ENCODE measurements at regions not wholly inside any gene's neighbourhood (a gene's known extent, or its start where the extent isn't known, plus 50 kb on each side); places are given as distances from the start of the nearest gene placed in this dataset.
"Not testable (repeated sequence)": the region's sequence is repeated elsewhere in the genome, so short reads cannot be mapped to it uniquely, and the experiment has no call there.

DNA sequence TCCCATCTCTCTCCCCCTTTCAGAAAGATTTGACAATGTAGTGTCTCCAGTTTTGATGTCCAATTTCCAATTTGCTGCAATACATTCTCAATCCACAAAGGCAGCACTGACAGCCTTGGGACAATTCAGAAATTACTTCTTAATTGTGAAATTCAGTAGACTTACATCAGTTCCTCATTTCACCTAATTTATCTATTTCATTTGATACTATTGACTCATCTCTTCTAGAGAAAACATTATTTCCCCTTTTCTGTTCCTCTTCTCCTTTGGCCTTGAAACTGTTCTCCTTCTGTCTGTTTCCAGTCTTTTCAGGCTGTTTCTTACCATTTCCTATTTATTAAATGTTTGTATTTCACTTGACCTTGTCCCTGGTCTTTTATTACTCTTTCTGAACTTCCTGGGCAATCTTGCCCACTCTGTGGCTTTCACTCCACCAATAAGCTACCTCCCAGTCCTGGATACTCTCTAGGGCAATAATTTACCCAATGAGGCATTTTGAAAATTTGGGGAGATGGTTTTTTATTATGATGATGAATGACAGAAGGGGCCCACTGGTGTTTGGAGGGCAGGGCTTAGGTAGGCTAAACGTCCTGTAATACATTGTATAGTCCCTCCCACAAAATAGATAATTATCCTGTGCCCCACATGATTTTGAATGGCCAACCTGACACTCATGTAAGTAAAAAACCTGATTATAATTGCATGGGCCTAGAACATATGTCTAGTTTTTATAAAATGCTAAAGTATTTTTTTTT lies 498.0 kb upstream of the BOD1L1 start:
- DNase-seq: no peak

DNA sequence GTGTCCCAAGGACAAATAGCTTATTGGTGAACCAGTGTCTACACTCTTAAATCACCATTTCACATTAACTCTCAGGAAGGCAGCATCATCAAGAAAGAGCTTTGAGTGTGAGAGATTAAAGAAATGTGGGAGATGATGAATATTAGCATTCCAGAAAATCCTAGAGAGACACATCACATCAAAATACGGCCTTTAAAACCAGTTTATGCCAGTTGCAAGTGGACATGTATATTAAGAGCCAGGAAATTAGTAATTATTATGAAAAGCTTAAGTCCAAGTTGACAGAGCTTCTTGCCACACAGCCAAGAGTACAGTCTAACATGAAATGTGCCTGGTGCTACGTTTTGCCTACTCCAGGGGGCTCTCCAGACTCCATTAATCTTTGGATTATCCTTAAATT lies 503.0 kb upstream of the BOD1L1 start:
- no peak for DNase-seq

DNA sequence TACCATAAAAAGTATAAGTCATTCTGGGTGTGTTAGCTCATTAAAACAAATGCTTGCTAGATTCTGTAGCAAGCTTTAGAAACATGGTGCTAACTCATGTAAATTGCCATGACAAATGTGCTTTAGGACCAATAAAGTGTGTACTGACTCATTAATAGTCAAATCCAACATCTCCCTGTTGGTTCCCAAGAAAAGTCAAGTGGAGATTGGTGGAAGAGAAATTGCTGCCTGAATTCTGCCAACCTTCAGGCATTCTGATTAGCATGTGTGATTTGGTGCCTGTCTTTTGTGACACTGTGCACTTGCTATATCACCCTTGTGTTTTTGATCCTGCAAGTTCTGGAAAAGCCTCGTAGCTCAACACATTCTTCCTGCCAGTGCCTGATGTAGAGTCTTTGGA lies 503.8 kb upstream of the BOD1L1 start:
- no peak for DNase-seq

GRCh38 chr4:14132301-14132700 lies 504.8 kb upstream of the BOD1L1 start:
- no peak for DNase-seq

DNA sequence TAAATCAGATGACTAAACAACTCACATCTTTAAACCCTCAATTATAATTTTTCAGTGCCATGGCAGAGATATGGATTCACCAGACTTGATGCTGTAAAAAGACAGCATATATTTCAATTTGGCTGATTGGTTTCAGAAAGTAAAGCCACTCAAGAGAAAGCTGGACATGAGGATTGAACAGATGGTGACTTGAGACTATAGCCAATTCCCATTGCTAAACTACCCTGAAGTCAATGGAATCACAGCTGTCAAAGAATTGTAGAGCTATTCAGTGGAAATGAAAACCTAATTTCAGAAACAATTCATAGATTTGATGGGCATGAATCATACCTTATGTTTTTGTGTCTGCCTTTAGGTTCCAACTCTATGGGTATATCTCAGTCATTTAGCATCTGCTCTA lies 510.6 kb upstream of the BOD1L1 start:
- no peak for DNase-seq

- DNase-seq: no peak
Measured at GRCh38 chr4:14143892-14144291, 516.4 kb upstream of the BOD1L1 start.

GRCh38 chr4:14149176-14150053 lies 521.9 kb upstream of the BOD1L1 start:
- no peak for DNase-seq

GRCh38 chr4:14151101-14151500 lies 523.6 kb upstream of the BOD1L1 start:
- DNase-seq: no peak

GRCh38 chr4:14152834-14153519 lies 525.5 kb upstream of the BOD1L1 start:
- DNase-seq: no peak

DNA sequence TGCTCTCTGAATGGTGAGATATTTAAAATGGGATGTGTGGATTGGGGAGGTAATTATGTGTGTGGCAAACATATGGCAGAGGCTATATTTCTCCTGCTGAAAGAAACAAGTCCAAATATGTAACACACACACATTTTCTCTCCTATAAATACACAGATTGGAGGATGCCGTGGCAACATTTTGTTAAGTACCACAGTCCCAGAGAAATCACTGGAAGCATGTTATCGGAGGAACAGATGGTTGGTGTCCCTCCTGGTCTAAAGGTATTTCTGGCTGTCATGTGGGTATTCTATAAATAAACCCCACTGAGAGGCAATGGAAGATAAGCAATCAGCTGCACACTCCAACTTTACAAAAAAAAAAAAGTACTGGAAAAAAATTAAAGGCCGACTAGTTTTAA lies 528.3 kb upstream of the BOD1L1 start:
- no peak for DNase-seq

GRCh38 chr4:14157262-14157661 lies 529.7 kb upstream of the BOD1L1 start:
- no peak for DNase-seq

DNA sequence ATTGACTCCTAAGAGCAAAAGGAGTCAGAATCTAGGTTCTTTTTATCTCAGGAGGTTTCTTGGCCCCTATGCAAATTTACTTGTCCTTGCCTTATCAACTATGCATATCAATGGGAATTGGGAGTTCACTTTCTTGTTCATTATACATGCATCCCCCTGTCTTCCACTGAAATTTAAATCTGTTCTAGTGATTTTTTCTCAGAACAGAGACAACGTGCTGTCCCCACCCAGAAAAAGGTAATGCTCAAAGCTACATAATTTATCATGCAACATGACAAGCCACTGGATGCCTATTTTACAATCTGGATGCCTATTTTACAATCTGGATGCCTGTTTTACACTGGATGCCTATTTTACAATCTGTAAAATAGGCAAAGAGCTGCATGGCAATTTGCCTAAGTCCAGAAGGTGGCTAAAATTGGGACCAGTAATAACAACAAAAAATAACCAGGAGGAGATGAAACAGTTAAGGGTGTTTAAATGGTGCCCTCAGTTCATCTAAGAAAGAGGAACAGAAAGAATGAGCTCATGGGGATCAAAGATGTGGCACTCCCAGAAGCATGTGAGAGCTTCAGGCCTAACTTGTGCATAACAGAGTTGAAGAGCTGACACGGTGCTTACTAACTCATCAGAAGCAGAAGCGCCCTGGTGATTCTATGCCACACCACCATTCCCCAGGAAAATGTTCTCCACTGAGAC lies 537.8 kb upstream of the BOD1L1 start:
- DNase-seq: no peak

DNA sequence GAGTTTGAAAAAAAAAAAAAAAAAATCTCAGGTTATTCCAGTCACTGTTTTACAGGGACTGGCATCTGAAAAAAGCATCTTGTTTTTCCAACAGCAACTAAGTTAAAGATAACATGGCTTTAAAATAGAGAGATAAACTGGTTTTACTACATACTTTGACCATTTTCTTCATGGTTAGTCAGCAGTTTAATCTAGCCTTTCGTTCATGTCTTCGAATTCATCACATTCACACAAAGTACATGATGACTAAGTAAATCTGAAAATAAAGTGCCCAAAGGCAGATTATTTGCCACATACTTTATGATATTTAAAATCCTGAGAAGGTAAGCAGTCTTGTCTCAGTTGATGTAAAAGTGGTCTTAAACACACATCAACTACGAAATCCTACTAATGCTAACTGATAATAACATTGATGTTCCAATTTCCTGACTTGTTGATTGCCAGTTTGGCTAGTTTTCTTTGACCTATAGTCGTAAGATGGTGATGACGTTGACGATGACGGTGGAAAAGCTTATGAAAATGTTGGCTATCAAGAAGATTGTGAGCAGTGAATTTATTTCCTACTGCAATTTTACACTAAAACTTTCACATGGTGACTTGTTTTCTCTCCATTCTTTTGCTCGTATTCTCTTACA lies 540.5 kb upstream of the BOD1L1 start:
- no peak for DNase-seq

GRCh38 chr4:14168919-14169318 lies 541.4 kb upstream of the BOD1L1 start:
- no peak for DNase-seq

GRCh38 chr4:14169460-14169859 lies 541.9 kb upstream of the BOD1L1 start:
- no peak for DNase-seq

- DNase-seq: not testable (repeated sequence)
Measured at GRCh38 chr4:14169940-14170339, 542.4 kb upstream of the BOD1L1 start.

DNA sequence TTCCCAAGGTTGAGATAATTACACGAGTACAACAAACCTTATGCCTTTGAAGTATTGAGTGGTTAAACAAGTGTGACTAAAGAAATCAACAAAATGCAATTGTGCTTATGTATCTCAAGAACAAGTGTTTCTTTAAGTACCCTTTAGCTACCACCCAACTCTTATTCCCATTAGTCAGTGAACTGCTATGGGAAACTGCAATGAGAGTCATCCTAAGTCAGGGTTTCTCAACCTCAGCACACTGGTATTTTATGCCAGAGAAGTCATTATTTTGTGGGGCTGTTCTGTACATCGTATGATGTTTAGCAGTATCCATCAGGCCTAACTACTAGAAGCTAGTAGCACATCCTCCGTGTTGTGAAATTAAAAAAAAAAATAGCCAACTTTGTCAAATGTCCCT lies 549.1 kb upstream of the BOD1L1 start:
- no peak for DNase-seq

- DNase-seq: no peak
Measured at GRCh38 chr4:14177987-14178386, 550.5 kb upstream of the BOD1L1 start.

GRCh38 chr4:14178421-14178820 lies 550.9 kb upstream of the BOD1L1 start:
- DNase-seq: no peak

- DNase-seq: no peak
Measured at GRCh38 chr4:14180166-14180565, 552.6 kb upstream of the BOD1L1 start.

- DNase-seq: no peak
Measured at GRCh38 chr4:14180983-14181601, 553.6 kb upstream of the BOD1L1 start.

DNA sequence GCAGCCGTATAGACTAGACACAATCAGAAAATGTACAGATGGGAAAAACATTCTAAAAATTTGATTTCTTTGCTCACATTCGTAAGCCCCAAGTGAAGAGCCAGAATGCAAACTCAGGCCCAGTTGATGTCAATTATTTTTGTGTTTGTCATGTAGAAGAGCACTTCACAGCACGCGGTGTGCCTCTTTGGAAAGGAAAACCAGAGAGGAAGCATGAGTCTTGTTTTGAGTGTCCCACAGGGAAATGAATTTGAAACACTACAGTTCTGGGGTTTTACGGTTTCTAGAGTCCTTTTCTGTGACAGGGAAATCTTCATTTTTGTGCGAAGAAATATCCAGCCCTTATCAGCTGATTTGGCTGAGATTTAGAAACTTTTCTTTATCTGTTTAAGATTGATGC lies 554.6 kb upstream of the BOD1L1 start:
- no peak for DNase-seq
